ENCODE measurements at regions not wholly inside any gene's neighbourhood (a gene's known extent, or its start where the extent isn't known, plus 50 kb on each side); places are given as distances from the start of the nearest gene placed in this dataset.

DNA sequence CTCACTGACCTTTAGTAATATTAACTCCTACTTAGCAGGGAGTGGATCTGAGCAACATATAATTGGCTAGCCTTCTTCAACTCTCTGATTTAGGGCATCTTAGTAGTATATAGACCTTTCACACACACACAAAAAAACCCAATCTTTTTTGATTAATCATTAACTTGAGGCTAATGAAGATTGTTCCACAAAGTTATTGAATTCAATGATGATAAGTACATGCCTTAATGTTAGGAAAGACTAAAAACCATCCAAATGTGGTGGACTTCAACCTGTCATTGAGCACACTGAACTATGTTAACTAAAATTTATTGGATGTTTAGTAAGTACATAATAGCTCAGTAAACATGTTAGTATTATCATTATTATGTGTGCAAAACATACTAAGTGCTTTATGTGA is 179.4 kb upstream of the SLC25A13 start:
- TF ChIP-seq, protein P1, sequence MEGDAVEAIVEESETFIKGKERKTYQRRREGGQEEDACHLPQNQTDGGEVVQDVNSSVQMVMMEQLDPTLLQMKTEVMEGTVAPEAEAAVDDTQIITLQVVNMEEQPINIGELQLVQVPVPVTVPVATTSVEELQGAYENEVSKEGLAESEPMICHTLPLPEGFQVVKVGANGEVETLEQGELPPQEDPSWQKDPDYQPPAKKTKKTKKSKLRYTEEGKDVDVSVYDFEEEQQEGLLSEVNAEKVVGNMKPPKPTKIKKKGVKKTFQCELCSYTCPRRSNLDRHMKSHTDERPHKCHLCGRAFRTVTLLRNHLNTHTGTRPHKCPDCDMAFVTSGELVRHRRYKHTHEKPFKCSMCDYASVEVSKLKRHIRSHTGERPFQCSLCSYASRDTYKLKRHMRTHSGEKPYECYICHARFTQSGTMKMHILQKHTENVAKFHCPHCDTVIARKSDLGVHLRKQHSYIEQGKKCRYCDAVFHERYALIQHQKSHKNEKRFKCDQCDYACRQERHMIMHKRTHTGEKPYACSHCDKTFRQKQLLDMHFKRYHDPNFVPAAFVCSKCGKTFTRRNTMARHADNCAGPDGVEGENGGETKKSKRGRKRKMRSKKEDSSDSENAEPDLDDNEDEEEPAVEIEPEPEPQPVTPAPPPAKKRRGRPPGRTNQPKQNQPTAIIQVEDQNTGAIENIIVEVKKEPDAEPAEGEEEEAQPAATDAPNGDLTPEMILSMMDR (IDR thresholded peaks at IDR 0.05): no peak
- TF ChIP-seq POLR2A (IDR thresholded peaks at IDR 0.05): no peak

Measured in Peyer's patch (tissue), 4 donors.